ENCODE measurements at regions not wholly inside any gene's neighbourhood (a gene's known extent, or its start where the extent isn't known, plus 50 kb on each side); places are given as distances from the start of the nearest gene placed in this dataset.

- no peak for ATAC-seq
- WGBS, 2 donors (ENCODE audit: low coverage in 1 of 2), result 22 to 27% methylated on average over 2 to 3 of the region's 3 CpGs
- H3K4me1 ChIP-seq, result no peaks in the 10 kb centered on the region
- no peak overlapping the region for H3K4me3 ChIP-seq
- no peaks in the 10 kb centered on the region for H3K36me3 ChIP-seq
- no peak overlapping the region for H3K27ac ChIP-seq
- TF ChIP-seq CTCF (IDR thresholded peaks at IDR 0.05) (no peak), POLR2A (IDR thresholded peaks at IDR 0.05) (no peak), EP300 (IDR thresholded peaks at IDR 0.05) (no peak), POLR2AphosphoS5 (IDR thresholded peaks at IDR 0.05) (no peak)
- H3K9me3 ChIP-seq, result no peaks in the 10 kb centered on the region
- H3K27me3 ChIP-seq, result no peaks in the 10 kb centered on the region
These were observed 245.3 kb downstream of the RPLP1 start for GRCh38 chr15:69697916-69698315.

GRCh38 chr15:69699096-69699495 lies 246.5 kb downstream of the RPLP1 start:
- Histone ChIP-seq H3K27ac (no peak overlapping the region), H3K4me1 (peaks cover 0 to 6% (median 0%) of the 10 kb centered on the region in 3 donors), H3K9me3 (no peaks in the 10 kb centered on the region), H3K4me3 (no peak overlapping the region), H3K36me3 (no peaks in the 10 kb centered on the region), H3K27me3 (no peaks in the 10 kb centered on the region)
- no CpG with 5 or more reads among the region's 1 CpG for WGBS, 2 donors (ENCODE audit: low coverage in 1 of 2)
- no peak for ATAC-seq
- TF ChIP-seq EP300 (IDR thresholded peaks at IDR 0.05), result no peak
- no peak for TF ChIP-seq POLR2AphosphoS5 (IDR thresholded peaks at IDR 0.05)
- no peak for TF ChIP-seq POLR2A (IDR thresholded peaks at IDR 0.05)
- no peak for TF ChIP-seq CTCF (IDR thresholded peaks at IDR 0.05)

- Histone ChIP-seq H3K4me3 (no peak overlapping the region), H3K27me3 (no peaks in the 10 kb centered on the region), H3K9me3 (peaks cover 0 to 2% (median 0%) of the 10 kb centered on the region in 3 donors), H3K36me3 (no peaks in the 10 kb centered on the region), H3K4me1 (peaks cover 0 to 11% (median 0%) of the 10 kb centered on the region in 3 donors), H3K27ac (no peak overlapping the region)
- 100% methylated on average over 2 of the region's 3 CpGs; no CpG with 5 or more reads in 1 of the 2 donors for WGBS, 2 donors (ENCODE audit: low coverage in 1 of 2)
- TF ChIP-seq CTCF (IDR thresholded peaks at IDR 0.05) (no peak), EP300 (IDR thresholded peaks at IDR 0.05) (no peak), POLR2AphosphoS5 (IDR thresholded peaks at IDR 0.05) (no peak), POLR2A (IDR thresholded peaks at IDR 0.05) (no peak)
- no peak for ATAC-seq
These were observed 247.8 kb downstream of the RPLP1 start for GRCh38 chr15:69700380-69700779.

GRCh38 chr15:69701198-69701597 lies 248.6 kb downstream of the RPLP1 start:
- peaks cover 0 to 8% (median 0%) of the 10 kb centered on the region in 3 donors for H3K9me3 ChIP-seq
- no peaks in the 10 kb centered on the region for H3K27me3 ChIP-seq
- ATAC-seq, result no peak
- no peak overlapping the region for H3K27ac ChIP-seq
- no peaks in the 10 kb centered on the region for H3K36me3 ChIP-seq
- no peak overlapping the region for H3K4me3 ChIP-seq
- H3K4me1 ChIP-seq, result peaks cover 0 to 11% (median 0%) of the 10 kb centered on the region in 3 donors
- no peak for TF ChIP-seq EP300 (IDR thresholded peaks at IDR 0.05)
- no peak for TF ChIP-seq POLR2AphosphoS5 (IDR thresholded peaks at IDR 0.05)
- TF ChIP-seq POLR2A (IDR thresholded peaks at IDR 0.05), result no peak
- WGBS, 2 donors (ENCODE audit: low coverage in 1 of 2), result 71 to 100% methylated on average over 2 to 3 of the region's 3 CpGs

- no peak overlapping the region for H3K4me3 ChIP-seq
- TF ChIP-seq EP300 (IDR thresholded peaks at IDR 0.05) (no peak), POLR2AphosphoS5 (IDR thresholded peaks at IDR 0.05) (peak; percentile 40), CTCF (IDR thresholded peaks at IDR 0.05) (no peak)
- ATAC-seq, result no peak
These were observed 251.0 kb downstream of the RPLP1 start for GRCh38 chr15:69703532-69704187.

More at GRCh38 chr15:69703532-69704187, 251.0 kb downstream of the RPLP1 start:
- no peak overlapping the region for H3K27ac ChIP-seq
- H3K9me3 ChIP-seq, result peaks cover 0 to 25% (median 0%) of the 10 kb centered on the region in 3 donors
- H3K36me3 ChIP-seq, result no peaks in the 10 kb centered on the region
- peaks cover 0 to 11% (median 0%) of the 10 kb centered on the region in 3 donors for H3K4me1 ChIP-seq
- no peaks in the 10 kb centered on the region for H3K27me3 ChIP-seq
- 15 to 35% methylated on average over 8 of the region's 9 CpGs for WGBS, 2 donors (ENCODE audit: low coverage in 1 of 2)

Measured in gastroesophageal sphincter (tissue), 4 donors.